NCI-H187 treated with DMSO at 0.1 percent for 48 hours (cell line): ENCODE measurements at regions not wholly inside any gene's neighbourhood (a gene's known extent, or its start where the extent isn't known, plus 50 kb on each side); places are given as distances from the start of the nearest gene placed in this dataset.
"Not testable (repeated sequence)": the region's sequence is repeated elsewhere in the genome, so short reads cannot be mapped to it uniquely, and the experiment has no call there.

Source experiments
- DNase-seq: peaks from one replicate; lab custom pipeline; 2025; lab: John Stamatoyannopoulos, UW

- no peak for DNase-seq
Measured at GRCh38 chr6:115270953-115271352, 789.7 kb downstream of the FRK start.

- DNase-seq, result no peak
Measured at GRCh38 chr6:115241373-115241772, 819.3 kb downstream of the FRK start.

GRCh38 chr6:115221198-115221597 is 839.5 kb downstream of the FRK start:
- no peak for DNase-seq

- no peak for DNase-seq
Measured at GRCh38 chr6:115220551-115221159, 840.0 kb downstream of the FRK start.

GRCh38 chr6:115219645-115220044 is 841.0 kb downstream of the FRK start:
- no peak for DNase-seq

- DNase-seq, result no peak
Measured at GRCh38 chr6:115216835-115217234, 843.9 kb downstream of the FRK start.

- no peak for DNase-seq
Measured at GRCh38 chr6:115214283-115214682, 846.4 kb downstream of the FRK start.

- DNase-seq, result no peak
Measured at GRCh38 chr6:115203381-115203780, 857.3 kb downstream of the FRK start.

GRCh38 chr6:115194981-115195638 is 852.3 kb upstream of the HS3ST5 start:
- no peak for DNase-seq

GRCh38 chr6:115191989-115192388 is 849.2 kb upstream of the HS3ST5 start:
- no peak for DNase-seq

- no peak for DNase-seq
Measured at GRCh38 chr6:115190534-115190933, 847.7 kb upstream of the HS3ST5 start.

GRCh38 chr6:115175456-115175855 is 832.6 kb upstream of the HS3ST5 start:
- not testable (repeated sequence) for DNase-seq

- DNase-seq, result not testable (repeated sequence)
Measured at GRCh38 chr6:115165912-115166311, 823.1 kb upstream of the HS3ST5 start.

GRCh38 chr6:115159733-115160132 is 816.9 kb upstream of the HS3ST5 start:
- DNase-seq, result no peak

GRCh38 chr6:115137910-115138309 is 795.1 kb upstream of the HS3ST5 start:
- no peak for DNase-seq

GRCh38 chr6:115133790-115134189 is 791.0 kb upstream of the HS3ST5 start:
- DNase-seq, result no peak

- no peak for DNase-seq
Measured at GRCh38 chr6:115131709-115132490, 789.1 kb upstream of the HS3ST5 start.

- DNase-seq, result not testable (repeated sequence)
Measured at GRCh38 chr6:115121513-115121912, 778.7 kb upstream of the HS3ST5 start.

GRCh38 chr6:115120391-115120790 is 777.6 kb upstream of the HS3ST5 start:
- no peak for DNase-seq

- DNase-seq, result no peak
Measured at GRCh38 chr6:115091461-115091860, 748.6 kb upstream of the HS3ST5 start.

GRCh38 chr6:115078555-115078954 is 735.7 kb upstream of the HS3ST5 start:
- no peak for DNase-seq

GRCh38 chr6:115071962-115072361 is 729.1 kb upstream of the HS3ST5 start:
- DNase-seq, result no peak
